GM06990 (cell line): ENCODE measurements at regions not wholly inside any gene's neighbourhood (a gene's known extent, or its start where the extent isn't known, plus 50 kb on each side); places are given as distances from the start of the nearest gene placed in this dataset.

Experiments
- DNase-seq: peaks from one replicate; pipeline ENCODE4 v3.0.0-alpha.2; 2011; ENCODE audit not compliant: insufficient read length; ENCODE audit errors: extremely low read depth
- H3K27me3 ChIP-seq: replicated peaks from 2 replicates; pipeline ENCODE4 v1.6.0; 2011; ENCODE audit warnings: low read length; ENCODE audit not compliant: control insufficient read depth, insufficient read depth
- H3K36me3 ChIP-seq: 2 replicates; pipeline ENCODE4 v1.5.1; 2011; ENCODE audit warnings: low read length; ENCODE audit not compliant: control insufficient read depth, insufficient read depth
- H3K4me3 ChIP-seq: replicated peaks from 2 replicates; pipeline ENCODE4 v1.5.1; 2011; ENCODE audit warnings: low read depth, mild to moderate bottlenecking, control low read depth, low read length
- CTCF ChIP-seq: IDR thresholded peaks from 2 replicates; pipeline ENCODE4 v1.5.1; 2011; ENCODE audit warnings: low read length, control low read depth, mild to moderate bottlenecking, inconsistent platforms; ENCODE audit not compliant: insufficient read depth, poor library complexity, severe bottlenecking

GRCh38 chr7:12146813-12147212 is 64.3 kb upstream of the TMEM106B start:
- no peak for TF ChIP-seq CTCF
- Histone ChIP-seq H3K4me3 (no peak overlapping the region), H3K27me3 (no peaks in the 10 kb centered on the region), H3K36me3 (no peaks in the 10 kb centered on the region)
- no peak for DNase-seq

GRCh38 chr7:12152196-12152918 is 58.7 kb upstream of the TMEM106B start:
- DNase-seq, result no peak

GRCh38 chr7:12154119-12154518 is 57.0 kb upstream of the TMEM106B start:
- Histone ChIP-seq H3K36me3 (no peaks in the 10 kb centered on the region), H3K4me3 (no peak overlapping the region), H3K27me3 (no peaks in the 10 kb centered on the region)
- no peak for TF ChIP-seq CTCF
- DNase-seq, result no peak

More at GRCh38 chr7:12152196-12152918, 58.7 kb upstream of the TMEM106B start:
- Histone ChIP-seq H3K36me3 (no peaks in the 10 kb centered on the region), H3K4me3 (no peak overlapping the region), H3K27me3 (no peaks in the 10 kb centered on the region)
- no peak for TF ChIP-seq CTCF

- H3K27me3 ChIP-seq, result no peaks in the 10 kb centered on the region
- TF ChIP-seq CTCF, result no peak
- no peaks in the 10 kb centered on the region for H3K36me3 ChIP-seq
- DNase-seq, result no peak
- H3K4me3 ChIP-seq, result no peak overlapping the region
These were observed 53.6 kb upstream of the TMEM106B start for GRCh38 chr7:12157517-12157916.

GRCh38 chr7:12158334-12159060 is 52.6 kb upstream of the TMEM106B start:
- DNase-seq, result no peak

More at GRCh38 chr7:12158334-12159060, 52.6 kb upstream of the TMEM106B start:
- Histone ChIP-seq H3K27me3 (no peaks in the 10 kb centered on the region), H3K36me3 (no peaks in the 10 kb centered on the region), H3K4me3 (no peak overlapping the region)
- TF ChIP-seq CTCF, result no peak
